A549 (cell line): ENCODE measurements at regions not wholly inside any gene's neighbourhood (a gene's known extent, or its start where the extent isn't known, plus 50 kb on each side); places are given as distances from the start of the nearest gene placed in this dataset.

Experiments
- ATAC-seq, 2 experiments: fragments of 200-7000 bp in 1 of 2; fragments of >200 bp in 1 of 2; cut with Nextera tagmentation in 1 of 2; cut with Tn5 transposase in 1 of 2; 3 replicates each; pipeline versions ENCODE4 v1.8.0 to v1.9.1; 2018 to 2020; ENCODE audit warnings: mild to moderate bottlenecking in 1 of 2, moderate library complexity in 1 of 2
- CTCF ChIA-PET: fragments of 300-600 bp; sonication (Branson Sonifier 250); formaldehyde crosslinking; extraction: SDS; loops from one replicate; lab custom pipeline; 2021; ENCODE audit warnings: antibody characterized with exemption, inconsistent platforms; lab: Yijun Ruan, JAX
- POLR2A ChIA-PET: fragments of 350-600 bp; formaldehyde crosslinking; extraction: SDS; loops from one replicate; lab custom pipeline; 2021; ENCODE audit warnings: antibody characterized with exemption, inconsistent platforms; lab: Yijun Ruan, JAX
- DNase-seq, 2 experiments: peaks; one replicate each; pipeline versions ENCODE4 v3.0.0 to v3.0.0-alpha.2; 2011 to 2016; ENCODE audit warnings: low read depth in 1 of 2, low spot score in 1 of 2
- FAIRE-seq: peaks from 2 replicates; lab custom pipeline; 2011; peaks lifted over from hg19 to GRCh38; lab: Jason Lieb, UNC
- H3K27ac ChIP-seq, 2 experiments: fragments of >200 bp; sonication (Bioruptor Twin); formaldehyde crosslinking; 3 replicates each; pipeline ENCODE4 v1.5.1; 2016 to 2017
- H3K4me1 ChIP-seq: fragments of >200 bp; sonication (Bioruptor Twin); formaldehyde crosslinking; 3 replicates; pipeline ENCODE4 v1.6.1; 2016
- H3K4me2 ChIP-seq: fragments of >200 bp; sonication (Bioruptor Twin); formaldehyde crosslinking; 3 replicates; pipeline ENCODE4 v1.6.1; 2016
- H3K4me3 ChIP-seq: fragments of >200 bp; sonication (Bioruptor Twin); formaldehyde crosslinking; 3 replicates; pipeline ENCODE4 v1.5.1; 2016
- H3K9me3 ChIP-seq: fragments of >200 bp; sonication (Bioruptor Twin); formaldehyde crosslinking; 3 replicates; pipeline ENCODE4 v1.6.1; 2016
- BHLHE40 ChIP-seq: IDR thresholded peaks from 2 replicates; pipeline ENCODE4 v1.6.1; 2012; ENCODE audit warnings: low read depth, low read length, inconsistent platforms
- CHD4 ChIP-seq: fragments of 200-600 bp; sonication (generic); IDR thresholded peaks from 2 replicates; pipeline ENCODE4 v1.6.1; 2016; ENCODE audit warnings: antibody characterized with exemption, mild to moderate bottlenecking, borderline replicate concordance
- EP300 ChIP-seq, 2 experiments: fragments of >200 bp; sonication (Bioruptor Twin); formaldehyde crosslinking; IDR thresholded peaks; 2 replicates in 1 of 2; 3 replicates in 1 of 2; pipeline ENCODE4 v1.6.1; 2016 to 2017
- ESRRA ChIP-seq: fragments of 150-350 bp; IDR thresholded peaks from 2 replicates; pipeline ENCODE4 v1.6.1; 2014; ENCODE audit warnings: mild to moderate bottlenecking, low read length, borderline replicate concordance
- HDAC2 ChIP-seq: fragments of 200-600 bp; sonication (generic); IDR thresholded peaks from 2 replicates; pipeline ENCODE4 v1.6.1; 2016
- HOXB13 ChIP-seq: fragments of 250-450 bp; sonication (Bioruptor Pico); IDR thresholded peaks from 2 replicates; pipeline ENCODE4 v1.5.0; 2020; ENCODE audit warnings: low read depth, mild to moderate bottlenecking, moderate library complexity
- HOXB5 ChIP-seq: fragments of 250-450 bp; sonication (Bioruptor Pico); IDR thresholded peaks from 2 replicates; pipeline ENCODE4 v1.5.0; 2020; ENCODE audit warnings: mild to moderate bottlenecking, moderate library complexity
- JUN ChIP-seq, 2 experiments: fragments of >200 bp; sonication (Bioruptor Twin); formaldehyde crosslinking; IDR thresholded peaks; 2 replicates in 1 of 2; 3 replicates in 1 of 2; pipeline ENCODE4 v1.6.1; 2016 to 2017
- MAFK ChIP-seq: fragments of 450-650 bp; IDR thresholded peaks from 2 replicates; pipeline ENCODE4 v1.6.1; 2014; ENCODE audit not compliant: partially characterized antibody
- MAZ ChIP-seq: fragments of 150-350 bp; IDR thresholded peaks from 2 replicates; pipeline ENCODE4 v1.6.1; 2014; ENCODE audit warnings: antibody characterized with exemption, low read depth, low read length, borderline replicate concordance
- POLR2AphosphoS2 ChIP-seq: conservative IDR thresholded peaks from 2 replicates; pipeline ENCODE4 v1.6.1; 2012; ENCODE audit warnings: low read length, improper control_type of control experiment, inconsistent platforms
- RAD21 ChIP-seq, 2 experiments: fragments of >200 bp in 1 of 2; sonication (Bioruptor Twin) in 1 of 2; formaldehyde crosslinking in 1 of 2; IDR thresholded peaks in 1 of 2; conservative IDR thresholded peaks in 1 of 2; 2 replicates in 1 of 2; 3 replicates in 1 of 2; pipeline ENCODE4 v1.6.1; 2012 to 2018; ENCODE audit warnings: inconsistent platforms in 1 of 2
- RCOR1 ChIP-seq: fragments of 150-350 bp; IDR thresholded peaks from 2 replicates; pipeline ENCODE4 v1.6.1; 2014; ENCODE audit warnings: antibody characterized with exemption, low read length, low read depth
- RFX5 ChIP-seq: fragments of 450-650 bp; IDR thresholded peaks from 2 replicates; pipeline ENCODE4 v1.7.1; 2014; ENCODE audit warnings: antibody characterized with exemption, mild to moderate bottlenecking, moderate library complexity
- TP53 ChIP-seq: fragments of 250-450 bp; sonication (Bioruptor Pico); IDR thresholded peaks from 2 replicates; pipeline ENCODE4 v1.5.0; 2021; ENCODE audit warnings: mild to moderate bottlenecking, moderate library complexity
- ZNF302 ChIP-seq: fragments of 250-450 bp; sonication (Bioruptor Pico); IDR thresholded peaks from 2 replicates; pipeline ENCODE4 v1.9.0; 2021; ENCODE audit warnings: inconsistent platforms, mild to moderate bottlenecking, moderate library complexity
- WGBS: methylation state at CpG from one replicate; pipeline ENCODE4 v1.1.6; 2017; ENCODE audit errors: missing lambda C conversion rate; 5-methylcytosine and 5-hydroxymethylcytosine counted together
- TF ChIP-seq, protein P1 (sequence below): fragments of >200 bp; sonication (Bioruptor Twin); formaldehyde crosslinking; IDR thresholded peaks from 3 replicates; pipeline ENCODE4 v1.5.1; 2016
- TF ChIP-seq, protein P2 (sequence below): fragments of 200-600 bp; sonication (generic); IDR thresholded peaks from 2 replicates; pipeline ENCODE4 v1.6.1; 2016; ENCODE audit warnings: antibody characterized with exemption, mild to moderate bottlenecking, moderate library complexity
- TF ChIP-seq, protein P3 (sequence below): fragments of 450-650 bp; IDR thresholded peaks from 2 replicates; pipeline ENCODE4 v1.6.1; 2014; ENCODE audit warnings: antibody characterized with exemption

DNA sequence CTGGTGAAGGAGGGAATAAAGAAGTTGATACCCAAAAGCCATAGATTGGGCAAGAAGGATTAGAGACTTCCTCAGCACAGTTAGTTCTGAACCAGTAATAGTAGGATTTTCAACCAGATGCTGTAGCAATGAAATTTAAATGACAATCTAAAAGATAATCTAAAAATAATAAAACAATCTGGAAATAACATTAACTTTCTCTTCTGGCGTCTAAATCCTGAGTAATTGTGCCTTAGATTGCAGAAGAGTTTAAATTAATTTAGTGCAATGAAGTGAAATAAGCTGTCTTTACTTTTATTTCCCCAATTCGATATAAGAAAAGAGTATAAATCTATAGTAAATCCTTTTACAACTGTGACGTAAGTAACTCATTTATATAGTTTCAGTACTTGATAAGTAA is 186.8 kb upstream of the DOK6 start:
- POLR2A ChIA-PET = no interaction called here
- CTCF ChIA-PET = no interaction called here
- ATAC-seq = no peak
- Histone ChIP-seq H3K4me1 (no peaks in the 10 kb centered on the region), H3K27ac (no peak overlapping the region), H3K4me2 (no peak overlapping the region), H3K4me3 (no peak overlapping the region), H3K9me3 (no peaks in the 10 kb centered on the region)
- 42% methylated on average over 3 of the region's 3 CpGs for WGBS
- DNase-seq = no peak
- no peak for FAIRE-seq
- TF ChIP-seq JUN (IDR thresholded peaks at IDR 0.05) (no peak), MAFK (no peak), TP53 (no peak)

DNA sequence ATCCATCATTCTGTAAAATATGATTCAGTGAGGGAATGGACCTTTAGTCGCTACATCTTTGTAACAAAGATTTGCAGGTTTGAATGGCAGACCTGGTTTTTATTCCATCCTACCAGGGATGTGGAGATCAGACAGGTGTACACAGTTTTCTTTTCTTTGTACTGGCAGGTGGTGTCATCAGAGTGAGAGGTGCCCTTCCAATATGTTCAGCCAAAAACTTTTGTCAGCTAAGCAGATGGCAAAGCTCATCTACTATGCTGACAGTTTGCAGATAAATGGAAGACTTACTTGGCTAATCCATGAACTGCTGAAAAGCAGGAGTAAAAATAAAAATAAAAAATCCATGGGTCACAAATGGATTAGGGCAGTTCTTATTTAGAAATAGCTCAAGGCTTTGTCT is 185.5 kb upstream of the DOK6 start:
- H3K9me3 ChIP-seq = no peaks in the 10 kb centered on the region
- no peak for FAIRE-seq
- CTCF ChIA-PET = no interaction called here
- DNase-seq = no peak
- TF ChIP-seq RFX5 = no peak
- no peak for TF ChIP-seq RCOR1
- no peak for TF ChIP-seq HOXB13 (CRISPR knock-in tag)
- TF ChIP-seq, protein P1, sequence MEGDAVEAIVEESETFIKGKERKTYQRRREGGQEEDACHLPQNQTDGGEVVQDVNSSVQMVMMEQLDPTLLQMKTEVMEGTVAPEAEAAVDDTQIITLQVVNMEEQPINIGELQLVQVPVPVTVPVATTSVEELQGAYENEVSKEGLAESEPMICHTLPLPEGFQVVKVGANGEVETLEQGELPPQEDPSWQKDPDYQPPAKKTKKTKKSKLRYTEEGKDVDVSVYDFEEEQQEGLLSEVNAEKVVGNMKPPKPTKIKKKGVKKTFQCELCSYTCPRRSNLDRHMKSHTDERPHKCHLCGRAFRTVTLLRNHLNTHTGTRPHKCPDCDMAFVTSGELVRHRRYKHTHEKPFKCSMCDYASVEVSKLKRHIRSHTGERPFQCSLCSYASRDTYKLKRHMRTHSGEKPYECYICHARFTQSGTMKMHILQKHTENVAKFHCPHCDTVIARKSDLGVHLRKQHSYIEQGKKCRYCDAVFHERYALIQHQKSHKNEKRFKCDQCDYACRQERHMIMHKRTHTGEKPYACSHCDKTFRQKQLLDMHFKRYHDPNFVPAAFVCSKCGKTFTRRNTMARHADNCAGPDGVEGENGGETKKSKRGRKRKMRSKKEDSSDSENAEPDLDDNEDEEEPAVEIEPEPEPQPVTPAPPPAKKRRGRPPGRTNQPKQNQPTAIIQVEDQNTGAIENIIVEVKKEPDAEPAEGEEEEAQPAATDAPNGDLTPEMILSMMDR = no peak
- TF ChIP-seq EP300 (IDR thresholded peaks at IDR 0.05) = no peak
- no peak overlapping the region for H3K27ac ChIP-seq
- WGBS = 36% methylated on average over 1 of the region's 1 CpG
- no peak overlapping the region for H3K4me2 ChIP-seq
- no peak overlapping the region for H3K4me3 ChIP-seq
- POLR2A ChIA-PET = no interaction called here
- ATAC-seq = no peak
- H3K4me1 ChIP-seq = no peaks in the 10 kb centered on the region

DNA sequence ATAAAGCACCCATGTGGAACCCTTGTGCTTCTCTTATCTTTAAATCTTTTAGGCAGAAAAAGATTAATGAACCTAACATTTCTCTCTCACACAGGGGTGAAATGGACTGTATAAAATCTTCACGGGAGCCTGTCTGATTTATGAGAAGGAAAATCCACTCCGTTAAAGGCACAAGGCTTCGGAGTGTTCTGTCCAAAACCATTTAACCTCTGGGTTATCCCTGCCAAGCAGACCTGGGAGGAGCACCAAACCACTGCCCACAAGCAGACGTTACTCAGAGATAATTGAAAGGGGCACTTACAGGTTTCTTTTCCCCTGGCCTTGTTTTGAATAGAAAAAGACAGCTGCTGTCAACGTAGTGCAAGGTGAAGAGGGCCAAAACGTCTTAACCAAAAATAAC is 184.4 kb upstream of the DOK6 start:
- ChIA-PET POLR2A (no interaction called here), CTCF (no interaction called here)
- DNase-seq = no peak
- WGBS = 0% methylated on average over 6 of the region's 6 CpGs
- Histone ChIP-seq H3K4me2 (no peak overlapping the region), H3K27ac (no peak overlapping the region), H3K9me3 (no peaks in the 10 kb centered on the region), H3K4me3 (no peak overlapping the region), H3K4me1 (no peaks in the 10 kb centered on the region)
- TF ChIP-seq MAZ = no peak
- no peak for TF ChIP-seq CHD4
- no peak for TF ChIP-seq HOXB13 (CRISPR knock-in tag)
- no peak for TF ChIP-seq RFX5
- no peak for TF ChIP-seq BHLHE40
- no peak for TF ChIP-seq RCOR1
- TF ChIP-seq ZNF302 (CRISPR knock-in tag) = no peak
- no peak for TF ChIP-seq HOXB5 (CRISPR knock-in tag)
- TF ChIP-seq, protein P2, sequence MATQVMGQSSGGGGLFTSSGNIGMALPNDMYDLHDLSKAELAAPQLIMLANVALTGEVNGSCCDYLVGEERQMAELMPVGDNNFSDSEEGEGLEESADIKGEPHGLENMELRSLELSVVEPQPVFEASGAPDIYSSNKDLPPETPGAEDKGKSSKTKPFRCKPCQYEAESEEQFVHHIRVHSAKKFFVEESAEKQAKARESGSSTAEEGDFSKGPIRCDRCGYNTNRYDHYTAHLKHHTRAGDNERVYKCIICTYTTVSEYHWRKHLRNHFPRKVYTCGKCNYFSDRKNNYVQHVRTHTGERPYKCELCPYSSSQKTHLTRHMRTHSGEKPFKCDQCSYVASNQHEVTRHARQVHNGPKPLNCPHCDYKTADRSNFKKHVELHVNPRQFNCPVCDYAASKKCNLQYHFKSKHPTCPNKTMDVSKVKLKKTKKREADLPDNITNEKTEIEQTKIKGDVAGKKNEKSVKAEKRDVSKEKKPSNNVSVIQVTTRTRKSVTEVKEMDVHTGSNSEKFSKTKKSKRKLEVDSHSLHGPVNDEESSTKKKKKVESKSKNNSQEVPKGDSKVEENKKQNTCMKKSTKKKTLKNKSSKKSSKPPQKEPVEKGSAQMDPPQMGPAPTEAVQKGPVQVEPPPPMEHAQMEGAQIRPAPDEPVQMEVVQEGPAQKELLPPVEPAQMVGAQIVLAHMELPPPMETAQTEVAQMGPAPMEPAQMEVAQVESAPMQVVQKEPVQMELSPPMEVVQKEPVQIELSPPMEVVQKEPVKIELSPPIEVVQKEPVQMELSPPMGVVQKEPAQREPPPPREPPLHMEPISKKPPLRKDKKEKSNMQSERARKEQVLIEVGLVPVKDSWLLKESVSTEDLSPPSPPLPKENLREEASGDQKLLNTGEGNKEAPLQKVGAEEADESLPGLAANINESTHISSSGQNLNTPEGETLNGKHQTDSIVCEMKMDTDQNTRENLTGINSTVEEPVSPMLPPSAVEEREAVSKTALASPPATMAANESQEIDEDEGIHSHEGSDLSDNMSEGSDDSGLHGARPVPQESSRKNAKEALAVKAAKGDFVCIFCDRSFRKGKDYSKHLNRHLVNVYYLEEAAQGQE = no peak
- TF ChIP-seq, protein P3, sequence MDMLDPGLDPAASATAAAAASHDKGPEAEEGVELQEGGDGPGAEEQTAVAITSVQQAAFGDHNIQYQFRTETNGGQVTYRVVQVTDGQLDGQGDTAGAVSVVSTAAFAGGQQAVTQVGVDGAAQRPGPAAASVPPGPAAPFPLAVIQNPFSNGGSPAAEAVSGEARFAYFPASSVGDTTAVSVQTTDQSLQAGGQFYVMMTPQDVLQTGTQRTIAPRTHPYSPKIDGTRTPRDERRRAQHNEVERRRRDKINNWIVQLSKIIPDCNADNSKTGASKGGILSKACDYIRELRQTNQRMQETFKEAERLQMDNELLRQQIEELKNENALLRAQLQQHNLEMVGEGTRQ = no peak
- TF ChIP-seq TP53 = no peak
- no peak for TF ChIP-seq MAFK
- TF ChIP-seq ESRRA = no peak
- no peak for TF ChIP-seq HDAC2
- TF ChIP-seq POLR2AphosphoS2 = no peak
- no peak for TF ChIP-seq RAD21 (conservative IDR thresholded peaks at IDR 0.05 in 1 of 2, IDR thresholded peaks at IDR 0.05 in 1 of 2)
- no peak for ATAC-seq
- FAIRE-seq = no peak
